ENCODE measurements at regions not wholly inside any gene's neighbourhood (a gene's known extent, or its start where the extent isn't known, plus 50 kb on each side); places are given as distances from the start of the nearest gene placed in this dataset.

- no peaks in the 10 kb centered on the region for H3K27me3 ChIP-seq
- H3K4me1 ChIP-seq, result no peaks in the 10 kb centered on the region
- no peak for DNase-seq (ENCODE audit: low spot score in 2 of 2)
- H3K4me3 ChIP-seq, result no peak overlapping the region
- no peak overlapping the region for H3K27ac ChIP-seq
- TF ChIP-seq EP300 (IDR thresholded peaks at IDR 0.05) (no peak), CTCF (IDR thresholded peaks at IDR 0.05) (no peak), POLR2A (IDR thresholded peaks at IDR 0.05) (no peak)
- 90 to 95% methylated on average over 6 to 15 of the region's 22 CpGs for WGBS, 2 donors
- H3K36me3 ChIP-seq, result no peaks in the 10 kb centered on the region
- H3K9me3 ChIP-seq, result peaks cover 0 to 2% (median 0%) of the 10 kb centered on the region in 4 donors
Observed at GRCh38 chrX:25805744-25806143, 332.4 kb upstream of the MAGEB18 start.

- DNase-seq (ENCODE audit: low spot score in 2 of 2), result no peak
- no peak for TF ChIP-seq POLR2A (IDR thresholded peaks at IDR 0.05)
- TF ChIP-seq EP300 (IDR thresholded peaks at IDR 0.05), result no peak
- no peak for TF ChIP-seq CTCF (IDR thresholded peaks at IDR 0.05)
- H3K9me3 ChIP-seq, result no peaks in the 10 kb centered on the region
- H3K4me1 ChIP-seq, result no peaks in the 10 kb centered on the region
- H3K36me3 ChIP-seq, result no peaks in the 10 kb centered on the region
- WGBS, 2 donors, result 75 to 90% methylated on average over 2 of the region's 2 CpGs
- no peak overlapping the region for H3K27ac ChIP-seq
- H3K27me3 ChIP-seq, result no peaks in the 10 kb centered on the region
- H3K4me3 ChIP-seq, result no peak overlapping the region
Observed at GRCh38 chrX:25807022-25807421, 331.1 kb upstream of the MAGEB18 start.

- 30 to 37% methylated on average over 1 of the region's 1 CpG for WGBS, 2 donors
Observed at GRCh38 chrX:25810202-25810601, 327.9 kb upstream of the MAGEB18 start.

GRCh38 chrX:25819879-25820278 lies 318.3 kb upstream of the MAGEB18 start:
- Histone ChIP-seq H3K27ac (no peak overlapping the region), H3K4me3 (no peak overlapping the region), H3K36me3 (no peaks in the 10 kb centered on the region), H3K9me3 (no peaks in the 10 kb centered on the region), H3K4me1 (no peaks in the 10 kb centered on the region), H3K27me3 (no peaks in the 10 kb centered on the region)
- no peak for TF ChIP-seq POLR2A (IDR thresholded peaks at IDR 0.05)
- TF ChIP-seq EP300 (IDR thresholded peaks at IDR 0.05), result no peak
- TF ChIP-seq CTCF (IDR thresholded peaks at IDR 0.05), result no peak
- no peak for DNase-seq (ENCODE audit: low spot score in 2 of 2)
- WGBS, 2 donors, result 89 to 90% methylated on average over 3 of the region's 3 CpGs

More at GRCh38 chrX:25810202-25810601, 327.9 kb upstream of the MAGEB18 start:
- H3K4me1 ChIP-seq, result no peaks in the 10 kb centered on the region
- H3K4me3 ChIP-seq, result no peak overlapping the region
- H3K36me3 ChIP-seq, result no peaks in the 10 kb centered on the region
- TF ChIP-seq CTCF (IDR thresholded peaks at IDR 0.05) (no peak), POLR2A (IDR thresholded peaks at IDR 0.05) (no peak), EP300 (IDR thresholded peaks at IDR 0.05) (no peak)
- H3K9me3 ChIP-seq, result no peaks in the 10 kb centered on the region
- DNase-seq (ENCODE audit: low spot score in 2 of 2), result no peak
- no peak overlapping the region for H3K27ac ChIP-seq
- H3K27me3 ChIP-seq, result no peaks in the 10 kb centered on the region

- TF ChIP-seq CTCF (IDR thresholded peaks at IDR 0.05), result no peak
- no peak for TF ChIP-seq POLR2A (IDR thresholded peaks at IDR 0.05)
- no peak for TF ChIP-seq EP300 (IDR thresholded peaks at IDR 0.05)
- WGBS, 2 donors, result 50 to 51% methylated on average over 3 of the region's 3 CpGs
- no peaks in the 10 kb centered on the region for H3K36me3 ChIP-seq
- H3K27me3 ChIP-seq, result no peaks in the 10 kb centered on the region
- no peak for DNase-seq (ENCODE audit: low spot score in 2 of 2)
- H3K4me3 ChIP-seq, result no peak overlapping the region
- H3K9me3 ChIP-seq, result no peaks in the 10 kb centered on the region
- H3K27ac ChIP-seq, result no peak overlapping the region
- no peaks in the 10 kb centered on the region for H3K4me1 ChIP-seq
Observed at GRCh38 chrX:25851141-25851540, 287.0 kb upstream of the MAGEB18 start.

All from tibial nerve (tissue), 4 donors.